ENCODE measurements at regions not wholly inside any gene's neighbourhood (a gene's known extent, or its start where the extent isn't known, plus 50 kb on each side); places are given as distances from the start of the nearest gene placed in this dataset.

GRCh38 chr2:76275788-76276187 lies 565.1 kb upstream of the GCFC2 start:
- Histone ChIP-seq H3K4me1 (ENCODE audit: control insufficient read depth, insufficient read depth, low read length) (no peaks in the 10 kb centered on the region), H3K27me3 (ENCODE audit: control insufficient read depth, insufficient read depth, low read length) (no peaks in the 10 kb centered on the region), H3K4me3 (ENCODE audit: low read depth in 2 of 2, low read length in 2 of 2) (no peak overlapping the region), H3K27ac (ENCODE audit: low read length) (no peak overlapping the region), H3K36me3 (ENCODE audit: control insufficient read depth, insufficient read depth, low read length) (no peaks in the 10 kb centered on the region), H3K9me3 (ENCODE audit: control insufficient read depth, insufficient read depth, low read depth, low read length) (no peaks in the 10 kb centered on the region; the same call in 1 of the 2 replicates)
- no peak for DNase-seq (ENCODE audit: low read depth, low spot score)
- no peak for TF ChIP-seq SIN3A (IDR thresholded peaks at IDR 0.05; ENCODE audit: borderline replicate concordance, insufficient read depth, low read depth, low read length)
- no peak for TF ChIP-seq POLR2AphosphoS5 (IDR thresholded peaks at IDR 0.05; ENCODE audit: low read depth, low read length)
- TF ChIP-seq CTCF (IDR thresholded peaks at IDR 0.05), result no peak
- TF ChIP-seq, protein P1, sequence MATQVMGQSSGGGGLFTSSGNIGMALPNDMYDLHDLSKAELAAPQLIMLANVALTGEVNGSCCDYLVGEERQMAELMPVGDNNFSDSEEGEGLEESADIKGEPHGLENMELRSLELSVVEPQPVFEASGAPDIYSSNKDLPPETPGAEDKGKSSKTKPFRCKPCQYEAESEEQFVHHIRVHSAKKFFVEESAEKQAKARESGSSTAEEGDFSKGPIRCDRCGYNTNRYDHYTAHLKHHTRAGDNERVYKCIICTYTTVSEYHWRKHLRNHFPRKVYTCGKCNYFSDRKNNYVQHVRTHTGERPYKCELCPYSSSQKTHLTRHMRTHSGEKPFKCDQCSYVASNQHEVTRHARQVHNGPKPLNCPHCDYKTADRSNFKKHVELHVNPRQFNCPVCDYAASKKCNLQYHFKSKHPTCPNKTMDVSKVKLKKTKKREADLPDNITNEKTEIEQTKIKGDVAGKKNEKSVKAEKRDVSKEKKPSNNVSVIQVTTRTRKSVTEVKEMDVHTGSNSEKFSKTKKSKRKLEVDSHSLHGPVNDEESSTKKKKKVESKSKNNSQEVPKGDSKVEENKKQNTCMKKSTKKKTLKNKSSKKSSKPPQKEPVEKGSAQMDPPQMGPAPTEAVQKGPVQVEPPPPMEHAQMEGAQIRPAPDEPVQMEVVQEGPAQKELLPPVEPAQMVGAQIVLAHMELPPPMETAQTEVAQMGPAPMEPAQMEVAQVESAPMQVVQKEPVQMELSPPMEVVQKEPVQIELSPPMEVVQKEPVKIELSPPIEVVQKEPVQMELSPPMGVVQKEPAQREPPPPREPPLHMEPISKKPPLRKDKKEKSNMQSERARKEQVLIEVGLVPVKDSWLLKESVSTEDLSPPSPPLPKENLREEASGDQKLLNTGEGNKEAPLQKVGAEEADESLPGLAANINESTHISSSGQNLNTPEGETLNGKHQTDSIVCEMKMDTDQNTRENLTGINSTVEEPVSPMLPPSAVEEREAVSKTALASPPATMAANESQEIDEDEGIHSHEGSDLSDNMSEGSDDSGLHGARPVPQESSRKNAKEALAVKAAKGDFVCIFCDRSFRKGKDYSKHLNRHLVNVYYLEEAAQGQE (IDR thresholded peaks at IDR 0.05; ENCODE audit: insufficient read depth in 1 of 2, low read depth in 2 of 2, low read length in 1 of 2), result no peak
- TF ChIP-seq TCF7L2 (IDR thresholded peaks at IDR 0.05; ENCODE audit: low read depth, low read length), result no peak
- CTCF ChIA-PET, result no interaction called here
- no TSS peak for BruUV-seq (replicated peaks)
- in situ Hi-C loops (cut with HindIII; ENCODE audit: low pct_unique_long_range_greater_than_20kb, low sequenced_read_pairs) (no loop called here), intact Hi-C loops (cut with micrococcal nuclease; ENCODE audit: unreplicated experiment) (no loop called here)
- POLR2A ChIA-PET, result no interaction called here
- ATAC-seq, result no peak

DNA sequence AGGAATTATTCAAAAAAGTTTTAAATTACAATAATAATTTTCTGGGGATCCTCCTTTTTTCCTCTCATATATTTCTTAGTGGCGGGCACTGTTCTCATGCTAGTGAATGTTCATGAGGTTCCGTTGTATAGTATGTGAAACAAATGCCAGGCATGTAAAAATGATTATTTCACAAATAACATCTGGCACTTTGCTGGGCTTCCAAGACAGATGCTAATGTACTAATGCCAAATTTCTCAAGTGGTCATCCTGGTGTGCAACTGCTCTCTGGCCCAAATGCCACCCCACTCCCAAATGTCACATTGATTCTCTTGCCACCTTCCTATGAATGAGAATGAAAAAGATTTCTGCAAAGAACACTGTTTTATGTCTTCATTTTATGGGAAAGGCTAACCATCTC lies 564.0 kb upstream of the GCFC2 start:
- in situ Hi-C loops (cut with HindIII; ENCODE audit: low pct_unique_long_range_greater_than_20kb, low sequenced_read_pairs) (no loop called here), intact Hi-C loops (cut with micrococcal nuclease; ENCODE audit: unreplicated experiment) (no loop called here)
- TF ChIP-seq SIN3A (IDR thresholded peaks at IDR 0.05; ENCODE audit: borderline replicate concordance, insufficient read depth, low read depth, low read length) (no peak), CTCF (IDR thresholded peaks at IDR 0.05) (no peak), TCF7L2 (IDR thresholded peaks at IDR 0.05; ENCODE audit: low read depth, low read length) (no peak), POLR2AphosphoS5 (IDR thresholded peaks at IDR 0.05; ENCODE audit: low read depth, low read length) (no peak)
- TF ChIP-seq, protein P1 (IDR thresholded peaks at IDR 0.05; ENCODE audit: insufficient read depth in 1 of 2, low read depth in 2 of 2, low read length in 1 of 2), result no peak
- H3K27me3 ChIP-seq (ENCODE audit: control insufficient read depth, insufficient read depth, low read length), result no peaks in the 10 kb centered on the region
- BruUV-seq (replicated peaks), result no TSS peak
- H3K9me3 ChIP-seq (ENCODE audit: control insufficient read depth, insufficient read depth, low read depth, low read length), result no peaks in the 10 kb centered on the region; the same call in 1 of the 2 replicates
- CTCF ChIA-PET, result no interaction called here
- H3K4me3 ChIP-seq (ENCODE audit: low read depth in 2 of 2, low read length in 2 of 2), result no peak overlapping the region
- ATAC-seq (no peak), DNase-seq (ENCODE audit: low read depth, low spot score) (no peak)
- POLR2A ChIA-PET, result no interaction called here
- no peak overlapping the region for H3K27ac ChIP-seq (ENCODE audit: low read length)
- no peaks in the 10 kb centered on the region for H3K36me3 ChIP-seq (ENCODE audit: control insufficient read depth, insufficient read depth, low read length)
- no peaks in the 10 kb centered on the region for H3K4me1 ChIP-seq (ENCODE audit: control insufficient read depth, insufficient read depth, low read length)

Data from Panc1 (cell line).